ENCODE measurements at regions not wholly inside any gene's neighbourhood (a gene's known extent, or its start where the extent isn't known, plus 50 kb on each side); places are given as distances from the start of the nearest gene placed in this dataset.

GRCh38 chr15:35218215-35218614, 133.1 kb upstream of the NANOGP8 start:
- no peak for TF ChIP-seq CTCF (conservative IDR thresholded peaks at IDR 0.05; ENCODE audit: control insufficient read depth, insufficient read depth, low read depth, low read length)
- H3K4me3 ChIP-seq (ENCODE audit: control insufficient read depth, low read depth, low read length) = no peak overlapping the region
- no peak for DNase-seq (ENCODE audit: low read depth)

GRCh38 chr15:35215093-35215492, 130.0 kb upstream of the NANOGP8 start:
- no peak for DNase-seq (ENCODE audit: low read depth)
- no peak for TF ChIP-seq CTCF (conservative IDR thresholded peaks at IDR 0.05; ENCODE audit: control insufficient read depth, insufficient read depth, low read depth, low read length)
- no peak overlapping the region for H3K4me3 ChIP-seq (ENCODE audit: control insufficient read depth, low read depth, low read length)

- DNase-seq (ENCODE audit: low read depth) = no peak
- no peak for TF ChIP-seq CTCF (conservative IDR thresholded peaks at IDR 0.05; ENCODE audit: control insufficient read depth, insufficient read depth, low read depth, low read length)
- H3K4me3 ChIP-seq (ENCODE audit: control insufficient read depth, low read depth, low read length) = no peak overlapping the region
These were observed 126.3 kb upstream of the NANOGP8 start for GRCh38 chr15:35211240-35211902.

GRCh38 chr15:35210370-35210769, 125.3 kb upstream of the NANOGP8 start:
- no peak for DNase-seq (ENCODE audit: low read depth)
- no peak overlapping the region for H3K4me3 ChIP-seq (ENCODE audit: control insufficient read depth, low read depth, low read length)
- TF ChIP-seq CTCF (conservative IDR thresholded peaks at IDR 0.05; ENCODE audit: control insufficient read depth, insufficient read depth, low read depth, low read length) = no peak

- H3K4me3 ChIP-seq (ENCODE audit: control insufficient read depth, low read depth, low read length) = no peak overlapping the region
- TF ChIP-seq CTCF (conservative IDR thresholded peaks at IDR 0.05; ENCODE audit: control insufficient read depth, insufficient read depth, low read depth, low read length) = no peak
- no peak for DNase-seq (ENCODE audit: low read depth)
These were observed 124.7 kb upstream of the NANOGP8 start for GRCh38 chr15:35209838-35210237.

- no peak for TF ChIP-seq CTCF (conservative IDR thresholded peaks at IDR 0.05; ENCODE audit: control insufficient read depth, insufficient read depth, low read depth, low read length)
- no peak overlapping the region for H3K4me3 ChIP-seq (ENCODE audit: control insufficient read depth, low read depth, low read length)
- DNase-seq (ENCODE audit: low read depth) = no peak
These were observed 123.3 kb upstream of the NANOGP8 start for GRCh38 chr15:35208353-35208752.

All from fibroblast of mammary gland (primary cell).